Gastroesophageal sphincter (tissue), 4 donors: ENCODE measurements at regions not wholly inside any gene's neighbourhood (a gene's known extent, or its start where the extent isn't known, plus 50 kb on each side); places are given as distances from the start of the nearest gene placed in this dataset.
"Not testable (repeated sequence)": the region's sequence is repeated elsewhere in the genome, so short reads cannot be mapped to it uniquely, and the experiment has no call there.

ENCODE experiments used
- ATAC-seq: fragments of 150-250 bp; one replicate; pipeline ENCODE4 v1.9.1; 2016; ENCODE audit warnings: mild to moderate bottlenecking, moderate library complexity
- H3K27ac ChIP-seq, 4 donors: fragments of 200-600 bp; sonication (generic) in 3 of 4; 1 replicate in 3 of 4; 2 replicates in 1 of 4; pipeline ENCODE4 v1.5.1; 2016 to 2019
- H3K27me3 ChIP-seq: fragments of 200-600 bp; sonication (generic); one replicate; pipeline ENCODE4 v1.5.1; 2019
- H3K36me3 ChIP-seq, 2 donors: fragments of 200-600 bp; sonication (generic); one replicate each; pipeline ENCODE4 v1.5.1; 2019; ENCODE audit warnings: control low read depth in 1 of 2
- H3K4me1 ChIP-seq, 3 donors: fragments of 200-600 bp; sonication (generic); 1 replicate in 2 of 3; 2 replicates in 1 of 3; pipeline ENCODE4 v1.5.1; 2016 to 2019; ENCODE audit warnings: control low read depth in 2 of 3
- H3K4me3 ChIP-seq, 2 donors: fragments of 200-600 bp; sonication (generic); one replicate each; pipeline ENCODE4 v1.5.1; 2019; ENCODE audit warnings: mild to moderate bottlenecking in 1 of 2, moderate library complexity in 1 of 2
- H3K9me3 ChIP-seq, 3 donors: fragments of 200-600 bp; sonication (generic); one replicate each; pipeline ENCODE4 v1.5.1; 2017 to 2019; ENCODE audit warnings: control low read depth in 2 of 3
- CTCF ChIP-seq, 4 experiments: fragments of 200-600 bp in 2 of 4; fragments of 450-650 bp in 2 of 4; sonication (generic) in 1 of 4; IDR thresholded peaks; one replicate each; pipeline ENCODE4 v1.5.1; 2017 to 2019; ENCODE audit warnings: antibody characterized with exemption in 4 of 4, mild to moderate bottlenecking in 2 of 4, moderate library complexity in 2 of 4
- EP300 ChIP-seq: sonication (generic); formaldehyde crosslinking; IDR thresholded peaks from one replicate; pipeline ENCODE4 v1.6.1; 2017; ENCODE audit warnings: antibody characterized with exemption, mild to moderate bottlenecking
- POLR2A ChIP-seq, 2 donors: fragments of 450-650 bp; IDR thresholded peaks; one replicate each; pipeline ENCODE4 v1.6.1; 2017; ENCODE audit warnings: antibody characterized with exemption in 2 of 2, mild to moderate bottlenecking in 2 of 2, moderate library complexity in 1 of 2
- POLR2AphosphoS5 ChIP-seq: sonication (generic); formaldehyde crosslinking; IDR thresholded peaks from one replicate; pipeline ENCODE4 v1.6.1; 2017; ENCODE audit warnings: antibody characterized with exemption
- WGBS, 2 donors: methylation state at CpG; one replicate each; pipeline ENCODE4 v1.1.5; 2018; ENCODE audit warnings: low coverage in 1 of 2; 5-methylcytosine and 5-hydroxymethylcytosine counted together

GRCh38 chr5:40124367-40124766, 555.3 kb upstream of the PTGER4 start:
- Histone ChIP-seq H3K9me3 (peaks cover 0 to 30% (median 0%) of the 10 kb centered on the region in 3 donors), H3K36me3 (no peaks in the 10 kb centered on the region), H3K27ac (no peak overlapping the region), H3K4me3 (no peak overlapping the region), H3K4me1 (no peaks in the 10 kb centered on the region), H3K27me3 (no peaks in the 10 kb centered on the region)
- TF ChIP-seq EP300 (no peak), POLR2A (IDR thresholded peaks at IDR 0.05) (no peak), POLR2AphosphoS5 (no peak), CTCF (IDR thresholded peaks at IDR 0.05) (no peak)
- no peak for ATAC-seq
- WGBS, 2 donors, result 50 to 57% methylated on average over 2 of the region's 2 CpGs

GRCh38 chr5:40121236-40121635, 558.5 kb upstream of the PTGER4 start:
- Histone ChIP-seq H3K27me3 (no peaks in the 10 kb centered on the region), H3K9me3 (peaks cover 0 to 19% (median 0%) of the 10 kb centered on the region in 3 donors), H3K27ac (no peak overlapping the region), H3K4me3 (no peak overlapping the region), H3K4me1 (no peaks in the 10 kb centered on the region), H3K36me3 (no peaks in the 10 kb centered on the region)
- TF ChIP-seq POLR2A (IDR thresholded peaks at IDR 0.05), result no peak
- no peak for TF ChIP-seq CTCF (IDR thresholded peaks at IDR 0.05)
- TF ChIP-seq POLR2AphosphoS5, result no peak
- TF ChIP-seq EP300, result no peak
- WGBS, 2 donors, result no CpG with 5 or more reads among the region's 1 CpG
- no peak for ATAC-seq

- no peaks in the 10 kb centered on the region for H3K9me3 ChIP-seq
- no peak for ATAC-seq
- H3K27me3 ChIP-seq, result no peaks in the 10 kb centered on the region
- no peak overlapping the region for H3K4me3 ChIP-seq
- H3K4me1 ChIP-seq, result peaks cover 0 to 15% (median 0%) of the 10 kb centered on the region in 3 donors
- no peak for TF ChIP-seq EP300
- no peak for TF ChIP-seq POLR2A (IDR thresholded peaks at IDR 0.05)
- TF ChIP-seq CTCF (IDR thresholded peaks at IDR 0.05), result no peak
- TF ChIP-seq POLR2AphosphoS5, result no peak
- H3K27ac ChIP-seq, result no peak overlapping the region
- no peaks in the 10 kb centered on the region for H3K36me3 ChIP-seq
Observed at GRCh38 chr5:40112875-40113274, 566.8 kb upstream of the PTGER4 start.

GRCh38 chr5:40111036-40111435, 568.7 kb upstream of the PTGER4 start:
- 91 to 100% methylated on average over 3 to 4 of the region's 4 CpGs for WGBS, 2 donors
- ATAC-seq, H3K27ac ChIP-seq: not testable (repeated sequence)

GRCh38 chr5:40108764-40109390, 570.8 kb upstream of the PTGER4 start:
- 32 to 36% methylated on average over 3 of the region's 3 CpGs for WGBS, 2 donors
- H3K4me1 ChIP-seq, result peaks cover 0 to 15% (median 0%) of the 10 kb centered on the region in 3 donors
- not testable (repeated sequence) for H3K9me3 ChIP-seq, H3K36me3 ChIP-seq, H3K4me3 ChIP-seq, ATAC-seq, H3K27me3 ChIP-seq, H3K27ac ChIP-seq

More at GRCh38 chr5:40111036-40111435, 568.7 kb upstream of the PTGER4 start:
- peaks cover 0 to 15% (median 0%) of the 10 kb centered on the region in 3 donors for H3K4me1 ChIP-seq
- H3K27me3 ChIP-seq, H3K9me3 ChIP-seq, H3K36me3 ChIP-seq, H3K4me3 ChIP-seq: not testable (repeated sequence)

GRCh38 chr5:40107786-40108185, 571.9 kb upstream of the PTGER4 start:
- H3K27ac ChIP-seq, ATAC-seq, H3K4me3 ChIP-seq, H3K27me3 ChIP-seq, H3K36me3 ChIP-seq, H3K9me3 ChIP-seq: not testable (repeated sequence)
- peaks cover 0 to 15% (median 0%) of the 10 kb centered on the region in 3 donors for H3K4me1 ChIP-seq
- 39 to 81% methylated on average over 2 to 4 of the region's 4 CpGs for WGBS, 2 donors
